GM23338 (cell line): ENCODE measurements at regions not wholly inside any gene's neighbourhood (a gene's known extent, or its start where the extent isn't known, plus 50 kb on each side); places are given as distances from the start of the nearest gene placed in this dataset.

Experiments used
- ATAC-seq: fragments of 200-7000 bp; cut with Tn5 transposase; 3 replicates; pipeline ENCODE4 v1.9.1; 2020
- DNase-seq: peaks from one replicate; pipeline ENCODE4 v3.0.0-alpha.2; 2015; ENCODE audit warnings: low spot score
- H2AFZ ChIP-seq: fragments of 200-600 bp; sonication (generic); 2 replicates; pipeline ENCODE4 v1.8.0; 2016; ENCODE audit warnings: antibody characterized with exemption, mild to moderate bottlenecking, moderate library complexity
- H3F3A ChIP-seq: fragments of 200-600 bp; sonication (generic); replicated peaks from 2 replicates; pipeline ENCODE4 v1.8.0; 2017; ENCODE audit warnings: antibody characterized with exemption, mixed run types, low read depth
- H3K27ac ChIP-seq: fragments of 200-600 bp; sonication (generic); 2 replicates; pipeline ENCODE4 v1.6.1; 2016; ENCODE audit warnings: low read depth
- H3K27me3 ChIP-seq: fragments of 200-600 bp; sonication (generic); 2 replicates; pipeline ENCODE4 v1.8.0; 2016; ENCODE audit warnings: mild to moderate bottlenecking, mixed run types, moderate library complexity; ENCODE audit not compliant: insufficient read depth
- H3K36me3 ChIP-seq: fragments of 200-600 bp; sonication (generic); 2 replicates; pipeline ENCODE4 v1.8.0; 2016; ENCODE audit warnings: mild to moderate bottlenecking; ENCODE audit not compliant: insufficient read depth
- H3K4me1 ChIP-seq: fragments of 200-600 bp; sonication (generic); 2 replicates; pipeline ENCODE4 v1.8.0; 2016; ENCODE audit warnings: mild to moderate bottlenecking, moderate library complexity; ENCODE audit not compliant: insufficient read depth
- H3K4me2 ChIP-seq: fragments of 200-600 bp; sonication (generic); 2 replicates; pipeline ENCODE4 v1.7.1; 2017; ENCODE audit warnings: mixed run types
- H3K4me3 ChIP-seq: fragments of 200-600 bp; sonication (generic); 2 replicates; pipeline ENCODE4 v1.6.1; 2016; ENCODE audit warnings: mixed run types
- H3K79me2 ChIP-seq: fragments of 200-600 bp; sonication (generic); replicated peaks from 2 replicates; pipeline ENCODE4 v1.8.0; 2017; ENCODE audit warnings: mild to moderate bottlenecking; ENCODE audit not compliant: insufficient read depth
- H3K9me2 ChIP-seq: fragments of 200-600 bp; sonication (generic); 2 replicates; pipeline ENCODE4 v1.8.0; 2017; ENCODE audit not compliant: insufficient read depth
- H4K20me1 ChIP-seq: fragments of 200-600 bp; sonication (generic); replicated peaks from 2 replicates; pipeline ENCODE4 v1.8.0; 2017; ENCODE audit warnings: mild to moderate bottlenecking; ENCODE audit not compliant: insufficient read depth
- H3K27ac Mint-ChIP-seq: 2 replicates; pipeline ENCODE4 v1.8.0; 2020; ENCODE audit warnings: inconsistent platforms, mild to moderate bottlenecking, moderate library complexity, mixed read lengths
- H3K27me3 Mint-ChIP-seq: 3 replicates; pipeline ENCODE4 v1.8.0; 2022; ENCODE audit warnings: low read depth, mild to moderate bottlenecking, moderate library complexity, mixed read lengths, inconsistent platforms; ENCODE audit not compliant: insufficient read depth, poor library complexity
- H3K36me3 Mint-ChIP-seq: 3 replicates; pipeline ENCODE4 v1.8.0; 2021; ENCODE audit warnings: low read depth, mild to moderate bottlenecking, inconsistent platforms, moderate library complexity, mixed read lengths
- H3K4me1 Mint-ChIP-seq: 3 replicates; pipeline ENCODE4 v1.8.0; 2020; ENCODE audit warnings: mild to moderate bottlenecking, inconsistent platforms, mixed read lengths
- H3K4me3 Mint-ChIP-seq: 3 replicates; pipeline ENCODE4 v1.8.0; 2021; ENCODE audit warnings: moderate library complexity, mild to moderate bottlenecking, inconsistent platforms, mixed read lengths
- H3K9me3 Mint-ChIP-seq: 3 replicates; pipeline ENCODE4 v1.8.0; 2020; ENCODE audit warnings: moderate library complexity, mild to moderate bottlenecking, inconsistent platforms, mixed read lengths
- EZH2phosphoT487 ChIP-seq: fragments of 200-600 bp; sonication (generic); IDR thresholded peaks from one replicate; pipeline ENCODE4 v1.8.1; 2018; ENCODE audit warnings: antibody characterized with exemption; ENCODE audit not compliant: unreplicated experiment
- NANOG ChIP-seq: IDR thresholded peaks from 2 replicates; pipeline ENCODE4 v1.6.1; 2016; ENCODE audit warnings: antibody characterized with exemption, borderline replicate concordance
- STAT1 ChIP-seq: IDR thresholded peaks from one replicate; pipeline ENCODE4 v1.6.1; 2016; ENCODE audit warnings: antibody characterized with exemption; ENCODE audit not compliant: unreplicated experiment
- TF ChIP-seq, protein P1 (sequence below): IDR thresholded peaks from one replicate; pipeline ENCODE4 v1.6.1; 2018; ENCODE audit warnings: antibody characterized with exemption; ENCODE audit not compliant: unreplicated experiment
- TF ChIP-seq, protein P2 (sequence below), 2 experiments: fragments of 200-600 bp in 1 of 2; sonication (generic) in 1 of 2; conservative IDR thresholded peaks; 2 replicates each; pipeline versions ENCODE4 v1.5.1 to v1.6.1; 2016 to 2017; ENCODE audit warnings: antibody characterized with exemption in 2 of 2, low read depth in 2 of 2, mild to moderate bottlenecking in 2 of 2, moderate library complexity in 1 of 2
- TF ChIP-seq, protein P3 (sequence below): fragments of 250-450 bp; sonication (Bioruptor Pico); IDR thresholded peaks from 2 replicates; pipeline ENCODE4 v1.5.0; 2020; ENCODE audit warnings: mild to moderate bottlenecking, moderate library complexity

DNA sequence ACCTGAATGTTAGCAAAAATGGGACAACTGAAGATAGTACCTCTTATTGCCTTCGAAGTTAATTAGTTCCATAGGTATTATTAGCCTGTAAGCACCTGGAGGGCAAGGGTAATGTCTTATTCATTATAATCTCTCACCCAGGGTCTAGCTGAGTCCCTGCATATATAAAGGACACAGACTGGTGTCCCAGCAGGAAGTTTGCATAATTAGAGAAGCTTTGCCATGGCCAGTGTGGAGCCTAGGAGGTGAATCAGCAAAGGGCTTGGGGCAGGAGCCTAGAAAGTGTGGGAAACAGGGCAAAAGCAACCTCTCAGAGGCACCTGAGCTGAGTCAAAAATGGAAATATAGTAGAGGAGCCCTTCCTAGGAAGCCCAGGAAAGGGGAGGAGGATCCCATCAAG is 120.4 kb downstream of the NEDD1 start (continued):
- TF ChIP-seq, protein P1, sequence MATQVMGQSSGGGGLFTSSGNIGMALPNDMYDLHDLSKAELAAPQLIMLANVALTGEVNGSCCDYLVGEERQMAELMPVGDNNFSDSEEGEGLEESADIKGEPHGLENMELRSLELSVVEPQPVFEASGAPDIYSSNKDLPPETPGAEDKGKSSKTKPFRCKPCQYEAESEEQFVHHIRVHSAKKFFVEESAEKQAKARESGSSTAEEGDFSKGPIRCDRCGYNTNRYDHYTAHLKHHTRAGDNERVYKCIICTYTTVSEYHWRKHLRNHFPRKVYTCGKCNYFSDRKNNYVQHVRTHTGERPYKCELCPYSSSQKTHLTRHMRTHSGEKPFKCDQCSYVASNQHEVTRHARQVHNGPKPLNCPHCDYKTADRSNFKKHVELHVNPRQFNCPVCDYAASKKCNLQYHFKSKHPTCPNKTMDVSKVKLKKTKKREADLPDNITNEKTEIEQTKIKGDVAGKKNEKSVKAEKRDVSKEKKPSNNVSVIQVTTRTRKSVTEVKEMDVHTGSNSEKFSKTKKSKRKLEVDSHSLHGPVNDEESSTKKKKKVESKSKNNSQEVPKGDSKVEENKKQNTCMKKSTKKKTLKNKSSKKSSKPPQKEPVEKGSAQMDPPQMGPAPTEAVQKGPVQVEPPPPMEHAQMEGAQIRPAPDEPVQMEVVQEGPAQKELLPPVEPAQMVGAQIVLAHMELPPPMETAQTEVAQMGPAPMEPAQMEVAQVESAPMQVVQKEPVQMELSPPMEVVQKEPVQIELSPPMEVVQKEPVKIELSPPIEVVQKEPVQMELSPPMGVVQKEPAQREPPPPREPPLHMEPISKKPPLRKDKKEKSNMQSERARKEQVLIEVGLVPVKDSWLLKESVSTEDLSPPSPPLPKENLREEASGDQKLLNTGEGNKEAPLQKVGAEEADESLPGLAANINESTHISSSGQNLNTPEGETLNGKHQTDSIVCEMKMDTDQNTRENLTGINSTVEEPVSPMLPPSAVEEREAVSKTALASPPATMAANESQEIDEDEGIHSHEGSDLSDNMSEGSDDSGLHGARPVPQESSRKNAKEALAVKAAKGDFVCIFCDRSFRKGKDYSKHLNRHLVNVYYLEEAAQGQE = no peak

DNA sequence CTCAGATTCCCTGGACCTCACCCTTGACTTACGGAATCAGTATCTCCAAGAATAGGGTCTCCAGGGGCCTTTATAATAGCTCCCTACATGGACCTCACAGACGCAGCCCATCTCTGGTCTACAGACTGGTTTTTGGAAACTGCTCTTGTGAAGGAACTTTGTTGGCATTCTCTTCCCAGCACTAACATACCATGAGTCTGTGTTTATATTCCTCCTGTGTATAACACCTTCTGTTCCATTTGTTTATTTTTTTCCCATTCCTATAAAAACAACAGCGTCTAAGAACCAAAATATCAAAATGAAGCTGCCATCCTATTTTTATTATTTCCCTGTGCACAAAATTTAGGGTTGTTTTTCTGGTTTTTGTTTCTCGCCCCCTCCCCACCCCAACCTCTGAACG is 131.1 kb downstream of the NEDD1 start:
- H3K4me1 Mint-ChIP-seq = no peaks in the 10 kb centered on the region
- no peak overlapping the region for H3K27ac Mint-ChIP-seq

More for the DNA sequence above, 131.1 kb downstream of the NEDD1 start:
- Histone ChIP-seq H3K4me3 (no peak overlapping the region), H3K27me3 (no peaks in the 10 kb centered on the region), H3K4me2 (no peak overlapping the region), H3K4me1 (no peaks in the 10 kb centered on the region), H3K79me2 (no peaks in the 10 kb centered on the region), H3F3A (no peaks in the 10 kb centered on the region), H3K27ac (no peak overlapping the region), H2AFZ (no peak overlapping the region), H3K9me2 (peaks cover 8% of the 10 kb centered on the region; the same call in 1 of the 2 replicates), H3K36me3 (no peaks in the 10 kb centered on the region), H4K20me1 (no peaks in the 10 kb centered on the region)
- TF ChIP-seq, protein P2, sequence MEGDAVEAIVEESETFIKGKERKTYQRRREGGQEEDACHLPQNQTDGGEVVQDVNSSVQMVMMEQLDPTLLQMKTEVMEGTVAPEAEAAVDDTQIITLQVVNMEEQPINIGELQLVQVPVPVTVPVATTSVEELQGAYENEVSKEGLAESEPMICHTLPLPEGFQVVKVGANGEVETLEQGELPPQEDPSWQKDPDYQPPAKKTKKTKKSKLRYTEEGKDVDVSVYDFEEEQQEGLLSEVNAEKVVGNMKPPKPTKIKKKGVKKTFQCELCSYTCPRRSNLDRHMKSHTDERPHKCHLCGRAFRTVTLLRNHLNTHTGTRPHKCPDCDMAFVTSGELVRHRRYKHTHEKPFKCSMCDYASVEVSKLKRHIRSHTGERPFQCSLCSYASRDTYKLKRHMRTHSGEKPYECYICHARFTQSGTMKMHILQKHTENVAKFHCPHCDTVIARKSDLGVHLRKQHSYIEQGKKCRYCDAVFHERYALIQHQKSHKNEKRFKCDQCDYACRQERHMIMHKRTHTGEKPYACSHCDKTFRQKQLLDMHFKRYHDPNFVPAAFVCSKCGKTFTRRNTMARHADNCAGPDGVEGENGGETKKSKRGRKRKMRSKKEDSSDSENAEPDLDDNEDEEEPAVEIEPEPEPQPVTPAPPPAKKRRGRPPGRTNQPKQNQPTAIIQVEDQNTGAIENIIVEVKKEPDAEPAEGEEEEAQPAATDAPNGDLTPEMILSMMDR (conservative IDR thresholded peaks at IDR 0.05; ENCODE audit: low read depth in 2 of 2) = no peak
- no peak for TF ChIP-seq EZH2phosphoT487
- no peak for TF ChIP-seq NANOG
- TF ChIP-seq, protein P3, sequence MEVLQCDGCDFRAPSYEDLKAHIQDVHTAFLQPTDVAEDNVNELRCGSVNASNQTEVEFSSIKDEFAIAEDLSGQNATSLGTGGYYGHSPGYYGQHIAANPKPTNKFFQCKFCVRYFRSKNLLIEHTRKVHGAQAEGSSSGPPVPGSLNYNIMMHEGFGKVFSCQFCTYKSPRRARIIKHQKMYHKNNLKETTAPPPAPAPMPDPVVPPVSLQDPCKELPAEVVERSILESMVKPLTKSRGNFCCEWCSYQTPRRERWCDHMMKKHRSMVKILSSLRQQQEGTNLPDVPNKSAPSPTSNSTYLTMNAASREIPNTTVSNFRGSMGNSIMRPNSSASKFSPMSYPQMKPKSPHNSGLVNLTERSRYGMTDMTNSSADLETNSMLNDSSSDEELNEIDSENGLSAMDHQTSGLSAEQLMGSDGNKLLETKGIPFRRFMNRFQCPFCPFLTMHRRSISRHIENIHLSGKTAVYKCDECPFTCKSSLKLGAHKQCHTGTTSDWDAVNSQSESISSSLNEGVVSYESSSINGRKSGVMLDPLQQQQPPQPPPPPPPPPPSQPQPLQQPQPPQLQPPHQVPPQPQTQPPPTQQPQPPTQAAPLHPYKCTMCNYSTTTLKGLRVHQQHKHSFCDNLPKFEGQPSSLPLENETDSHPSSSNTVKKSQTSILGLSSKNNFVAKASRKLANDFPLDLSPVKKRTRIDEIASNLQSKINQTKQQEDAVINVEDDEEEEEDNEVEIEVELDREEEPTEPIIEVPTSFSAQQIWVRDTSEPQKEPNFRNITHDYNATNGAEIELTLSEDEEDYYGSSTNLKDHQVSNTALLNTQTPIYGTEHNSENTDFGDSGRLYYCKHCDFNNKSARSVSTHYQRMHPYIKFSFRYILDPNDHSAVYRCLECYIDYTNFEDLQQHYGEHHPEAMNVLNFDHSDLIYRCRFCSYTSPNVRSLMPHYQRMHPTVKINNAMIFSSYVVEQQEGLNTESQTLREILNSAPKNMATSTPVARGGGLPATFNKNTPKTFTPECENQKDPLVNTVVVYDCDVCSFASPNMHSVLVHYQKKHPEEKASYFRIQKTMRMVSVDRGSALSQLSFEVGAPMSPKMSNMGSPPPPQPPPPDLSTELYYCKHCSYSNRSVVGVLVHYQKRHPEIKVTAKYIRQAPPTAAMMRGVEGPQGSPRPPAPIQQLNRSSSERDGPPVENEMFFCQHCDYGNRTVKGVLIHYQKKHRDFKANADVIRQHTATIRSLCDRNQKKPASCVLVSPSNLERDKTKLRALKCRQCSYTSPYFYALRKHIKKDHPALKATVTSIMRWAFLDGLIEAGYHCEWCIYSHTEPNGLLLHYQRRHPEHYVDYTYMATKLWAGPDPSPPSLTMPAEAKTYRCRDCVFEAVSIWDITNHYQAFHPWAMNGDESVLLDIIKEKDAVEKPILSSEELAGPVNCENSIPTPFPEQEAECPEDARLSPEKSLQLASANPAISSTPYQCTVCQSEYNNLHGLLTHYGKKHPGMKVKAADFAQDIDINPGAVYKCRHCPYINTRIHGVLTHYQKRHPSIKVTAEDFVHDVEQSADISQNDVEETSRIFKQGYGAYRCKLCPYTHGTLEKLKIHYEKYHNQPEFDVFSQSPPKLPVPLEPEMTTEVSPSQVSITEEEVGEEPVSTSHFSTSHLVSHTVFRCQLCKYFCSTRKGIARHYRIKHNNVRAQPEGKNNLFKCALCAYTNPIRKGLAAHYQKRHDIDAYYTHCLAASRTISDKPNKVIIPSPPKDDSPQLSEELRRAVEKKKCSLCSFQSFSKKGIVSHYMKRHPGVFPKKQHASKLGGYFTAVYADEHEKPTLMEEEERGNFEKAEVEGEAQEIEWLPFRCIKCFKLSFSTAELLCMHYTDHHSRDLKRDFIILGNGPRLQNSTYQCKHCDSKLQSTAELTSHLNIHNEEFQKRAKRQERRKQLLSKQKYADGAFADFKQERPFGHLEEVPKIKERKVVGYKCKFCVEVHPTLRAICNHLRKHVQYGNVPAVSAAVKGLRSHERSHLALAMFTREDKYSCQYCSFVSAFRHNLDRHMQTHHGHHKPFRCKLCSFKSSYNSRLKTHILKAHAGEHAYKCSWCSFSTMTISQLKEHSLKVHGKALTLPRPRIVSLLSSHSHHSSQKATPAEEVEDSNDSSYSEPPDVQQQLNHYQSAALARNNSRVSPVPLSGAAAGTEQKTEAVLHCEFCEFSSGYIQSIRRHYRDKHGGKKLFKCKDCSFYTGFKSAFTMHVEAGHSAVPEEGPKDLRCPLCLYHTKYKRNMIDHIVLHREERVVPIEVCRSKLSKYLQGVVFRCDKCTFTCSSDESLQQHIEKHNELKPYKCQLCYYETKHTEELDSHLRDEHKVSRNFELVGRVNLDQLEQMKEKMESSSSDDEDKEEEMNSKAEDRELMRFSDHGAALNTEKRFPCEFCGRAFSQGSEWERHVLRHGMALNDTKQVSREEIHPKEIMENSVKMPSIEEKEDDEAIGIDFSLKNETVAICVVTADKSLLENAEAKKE (CRISPR knock-in tag) = no peak
- TF ChIP-seq STAT1 = no peak
- Mint-ChIP-seq H3K9me3 (no peaks in the 10 kb centered on the region), H3K27me3 (no peaks in the 10 kb centered on the region), H3K36me3 (no peaks in the 10 kb centered on the region), H3K4me3 (no peak overlapping the region)
- no peak for ATAC-seq
- no peak for DNase-seq
